CD14-positive monocyte (primary cell): ENCODE measurements at regions not wholly inside any gene's neighbourhood (a gene's known extent, or its start where the extent isn't known, plus 50 kb on each side); places are given as distances from the start of the nearest gene placed in this dataset.
A peak's percentile ranks its signal among the peaks of the same experiment; 100 is the strongest.

ENCODE experiments used
- DNase-seq, 3 donors: peaks; one replicate each; pipeline ENCODE4 v3.0.0-alpha.2; 2011 to 2022
- H2AFZ ChIP-seq: 2 replicates; pipeline ENCODE4 v1.6.0; 2012; ENCODE audit warnings: mild to moderate bottlenecking, low read depth, low read length, inconsistent platforms; ENCODE audit not compliant: insufficient read depth, poor library complexity, severe bottlenecking
- H3K27ac ChIP-seq, 2 donors: 1 replicate in 1 of 2; 2 replicates in 1 of 2; pipeline ENCODE4 v1.5.1; 2012 to 2013; ENCODE audit warnings: low read length in 2 of 2, control low read depth in 1 of 2, inconsistent platforms in 1 of 2, low read depth in 1 of 2, mild to moderate bottlenecking in 1 of 2
- H3K27me3 ChIP-seq, 2 donors: one replicate each; pipeline versions ENCODE4 v1.6.0 to v1.6.1; 2011 to 2013; ENCODE audit warnings: low read length in 2 of 2; ENCODE audit not compliant: control insufficient read depth in 2 of 2, insufficient read depth in 2 of 2
- H3K36me3 ChIP-seq, 2 donors: replicated peaks in 1 of 2; 1 replicate in 1 of 2; 2 replicates in 1 of 2; pipeline versions ENCODE4 v1.5.1 to v1.6.1; 2012 to 2013; ENCODE audit warnings: low read length in 2 of 2, control low read depth in 1 of 2, inconsistent platforms in 1 of 2, mild to moderate bottlenecking in 1 of 2; ENCODE audit not compliant: insufficient read depth in 2 of 2, control insufficient read depth in 1 of 2
- H3K4me1 ChIP-seq, 2 donors: 1 replicate in 1 of 2; 2 replicates in 1 of 2; pipeline versions ENCODE4 v1.5.1 to v1.6.1; 2012 to 2013; ENCODE audit warnings: low read length in 2 of 2, control low read depth in 1 of 2, inconsistent platforms in 1 of 2, mild to moderate bottlenecking in 1 of 2, moderate library complexity in 1 of 2; ENCODE audit not compliant: insufficient read depth in 2 of 2, control insufficient read depth in 1 of 2
- H3K4me2 ChIP-seq: replicated peaks from 2 replicates; pipeline ENCODE3; 2012; ENCODE audit warnings: low read length, moderate library complexity, mild to moderate bottlenecking; ENCODE audit not compliant: poor library complexity, severe bottlenecking; ENCODE audit errors: extremely low read depth
- H3K4me3 ChIP-seq, 3 experiments: fragments of 200-600 bp in 1 of 3; sonication (generic) in 1 of 3; replicated peaks in 1 of 3; 1 replicate in 2 of 3; 2 replicates in 1 of 3; pipeline ENCODE4 v1.5.1; 2011 to 2013; ENCODE audit warnings: low read length in 3 of 3, mild to moderate bottlenecking in 3 of 3, control low read depth in 2 of 3, low read depth in 2 of 3, inconsistent platforms in 1 of 3, moderate library complexity in 1 of 3
- H3K79me2 ChIP-seq: 2 replicates; pipeline ENCODE4 v1.6.0; 2012; ENCODE audit warnings: mild to moderate bottlenecking, control low read depth, inconsistent platforms, low read length, moderate library complexity; ENCODE audit not compliant: insufficient read depth
- H3K9ac ChIP-seq: 2 replicates; pipeline ENCODE4 v1.6.0; 2017; ENCODE audit warnings: low read length, mild to moderate bottlenecking; ENCODE audit not compliant: insufficient read depth, poor library complexity, severe bottlenecking
- H3K9me3 ChIP-seq, 2 donors: replicated peaks in 1 of 2; 1 replicate in 1 of 2; 2 replicates in 1 of 2; pipeline versions ENCODE4 v1.5.1 to v1.6.1; 2012 to 2013; ENCODE audit warnings: low read length in 2 of 2, control low read depth in 1 of 2; ENCODE audit not compliant: control insufficient read depth in 1 of 2, insufficient read depth in 1 of 2
- H4K20me1 ChIP-seq: 2 replicates; pipeline ENCODE4 v1.6.0; 2012; ENCODE audit warnings: mild to moderate bottlenecking, low read length, control low read depth, moderate library complexity; ENCODE audit not compliant: insufficient read depth
- H3K27ac Mint-ChIP-seq, 7 donors: one replicate each; pipeline ENCODE4 v1.8.0; 2020; ENCODE audit warnings: mild to moderate bottlenecking in 7 of 7, mixed read lengths in 7 of 7, moderate library complexity in 6 of 7, inconsistent platforms in 2 of 7
- H3K27me3 Mint-ChIP-seq, 3 donors: one replicate each; pipeline ENCODE4 v1.8.0; 2021 to 2022; ENCODE audit warnings: low read depth in 3 of 3, mild to moderate bottlenecking in 3 of 3, mixed read lengths in 3 of 3, moderate library complexity in 3 of 3, inconsistent platforms in 1 of 3
- H3K36me3 Mint-ChIP-seq, 2 donors: one replicate each; pipeline ENCODE4 v1.8.0; 2020; ENCODE audit warnings: mixed read lengths in 2 of 2, inconsistent platforms in 1 of 2, mild to moderate bottlenecking in 1 of 2
- H3K4me1 Mint-ChIP-seq: one replicate; pipeline ENCODE4 v1.8.0; 2020; ENCODE audit warnings: mild to moderate bottlenecking, mixed read lengths
- H3K4me3 Mint-ChIP-seq, 2 donors: one replicate each; pipeline ENCODE4 v1.8.0; 2020; ENCODE audit warnings: mild to moderate bottlenecking in 2 of 2, mixed read lengths in 2 of 2, moderate library complexity in 1 of 2
- H3K9me3 Mint-ChIP-seq, 7 donors: one replicate each; pipeline ENCODE4 v1.8.0; 2020 to 2022; ENCODE audit warnings: mixed read lengths in 7 of 7, mild to moderate bottlenecking in 6 of 7, moderate library complexity in 6 of 7, inconsistent platforms in 2 of 7
- CTCF ChIP-seq: fragments of 200-600 bp; IDR thresholded peaks from one replicate; pipeline ENCODE4 v1.8.0; 2022; ENCODE audit warnings: antibody characterized with exemption, mild to moderate bottlenecking
- WGBS: methylation state at CpG from one replicate; pipeline ENCODE4 v1.1.5; 2013; ENCODE audit warnings: missing lambda C conversion rate; ENCODE audit not compliant: insufficient coverage; 5-methylcytosine and 5-hydroxymethylcytosine counted together
- intact Hi-C, 2 donors: fragments of 100-400 bp; cut with micrococcal nuclease; formaldehyde crosslinking; loops; one replicate each; pipeline versions ENCODE4 v1.15.0 to v1.15.1; 2023

GRCh38 chr10:8189458-8189857 lies 135.0 kb downstream of the GATA3 start:
- Histone ChIP-seq H3K9ac (no peak overlapping the region), H3K9me3 (no peaks in the 10 kb centered on the region), H3K36me3 (no peaks in the 10 kb centered on the region), H3K79me2 (no peaks in the 10 kb centered on the region), H3K27ac (no peak overlapping the region), H3K4me3 (no peak overlapping the region), H3K4me2 (no peak overlapping the region), H2AFZ (no peak overlapping the region), H4K20me1 (no peaks in the 10 kb centered on the region), H3K4me1 (peaks cover 0 to 4% of the 10 kb centered on the region in 2 donors), H3K27me3 (peaks cover 0 to 3% of the 10 kb centered on the region in 2 donors)
- Mint-ChIP-seq H3K4me1 (peaks cover 6% of the 10 kb centered on the region), H3K9me3 (peaks cover 0 to 4% (median 0%) of the 10 kb centered on the region in 7 donors), H3K4me3 (peak overlapping the region in 1 of 2 donors; percentile 47), H3K36me3 (no peaks in the 10 kb centered on the region), H3K27me3 (peaks cover 19 to 36% (median 31%) of the 10 kb centered on the region in 3 donors), H3K27ac (no peak overlapping the region)
- intact Hi-C loops: no loop called here
- no peak for TF ChIP-seq CTCF
- no peak for DNase-seq
- 48% methylated on average over 2 of the region's 8 CpGs for WGBS

GRCh38 chr10:8192301-8192700 lies 137.8 kb downstream of the GATA3 start:
- no peak overlapping the region for H3K4me2 ChIP-seq
- intact Hi-C loops: no loop called here
- Mint-ChIP-seq H3K4me3 (no peak overlapping the region), H3K4me1 (peaks cover 6% of the 10 kb centered on the region), H3K36me3 (no peaks in the 10 kb centered on the region), H3K9me3 (peaks cover 0 to 6% (median 0%) of the 10 kb centered on the region in 7 donors), H3K27me3 (peaks cover 18 to 26% (median 25%) of the 10 kb centered on the region in 3 donors), H3K27ac (no peak overlapping the region)
- H3K36me3 ChIP-seq: no peaks in the 10 kb centered on the region
- H2AFZ ChIP-seq: no peak overlapping the region
- H4K20me1 ChIP-seq: no peaks in the 10 kb centered on the region
- H3K4me3 ChIP-seq: no peak overlapping the region
- no peak overlapping the region for H3K9ac ChIP-seq
- no peaks in the 10 kb centered on the region for H3K79me2 ChIP-seq
- DNase-seq: no peak
- H3K27ac ChIP-seq: no peak overlapping the region
- H3K27me3 ChIP-seq: peaks cover 0 to 3% of the 10 kb centered on the region in 2 donors
- no peaks in the 10 kb centered on the region for H3K9me3 ChIP-seq
- peaks cover 0 to 4% of the 10 kb centered on the region in 2 donors for H3K4me1 ChIP-seq
- TF ChIP-seq CTCF: no peak
